Transverse colon (tissue), 4 donors: ENCODE measurements at regions not wholly inside any gene's neighbourhood (a gene's known extent, or its start where the extent isn't known, plus 50 kb on each side); places are given as distances from the start of the nearest gene placed in this dataset.
"Not testable (repeated sequence)": the region's sequence is repeated elsewhere in the genome, so short reads cannot be mapped to it uniquely, and the experiment has no call there.

Experiments
- DNase-seq: peaks from one replicate; pipeline ENCODE4 v3.0.0-alpha.2; 2019
- H3K27ac ChIP-seq, 4 donors: fragments of 200-600 bp; sonication (generic); 2 replicates each; pipeline ENCODE4 v1.5.1; 2016 to 2018; ENCODE audit warnings: inconsistent platforms in 4 of 4
- H3K27me3 ChIP-seq: fragments of 200-600 bp; sonication (generic); 2 replicates; pipeline ENCODE4 v1.5.1; 2017; ENCODE audit warnings: inconsistent platforms
- H3K36me3 ChIP-seq, 4 donors: fragments of 200-600 bp; sonication (generic); 2 replicates each; pipeline ENCODE4 v1.5.1; 2017 to 2019; ENCODE audit warnings: inconsistent platforms in 4 of 4
- H3K4me1 ChIP-seq, 4 donors: fragments of 200-600 bp; sonication (generic); 2 replicates each; pipeline ENCODE4 v1.5.1; 2017 to 2020; ENCODE audit warnings: inconsistent platforms in 4 of 4
- H3K4me3 ChIP-seq, 4 donors: fragments of 200-600 bp; sonication (generic); 1 replicate in 1 of 4; 2 replicates in 3 of 4; pipeline versions ENCODE4 v1.5.1 to v1.6.1; 2017 to 2019; ENCODE audit warnings: inconsistent platforms in 4 of 4
- H3K9me3 ChIP-seq, 2 donors: fragments of 200-600 bp; sonication (generic); 2 replicates each; pipeline ENCODE4 v1.5.1; 2017 to 2019; ENCODE audit warnings: inconsistent platforms in 2 of 2
- EP300 ChIP-seq: sonication (generic); formaldehyde crosslinking; IDR thresholded peaks from one replicate; pipeline ENCODE4 v1.6.1; 2017; ENCODE audit warnings: antibody characterized with exemption, low read depth
- POLR2A ChIP-seq: fragments of 450-650 bp; IDR thresholded peaks from one replicate; pipeline ENCODE4 v1.6.1; 2016; ENCODE audit warnings: antibody characterized with exemption, mild to moderate bottlenecking, moderate library complexity
- POLR2AphosphoS5 ChIP-seq, 3 donors: sonication (generic); formaldehyde crosslinking; IDR thresholded peaks; one replicate each; pipeline ENCODE4 v1.6.1; 2016; ENCODE audit warnings: antibody characterized with exemption in 3 of 3
- WGBS, 2 donors: methylation state at CpG; one replicate each; pipeline ENCODE4 v1.1.5; 2018; ENCODE audit warnings: low coverage in 1 of 2; 5-methylcytosine and 5-hydroxymethylcytosine counted together
- in situ Hi-C, 4 donors: fragments of 200-750 bp; cut with MboI; loops; one replicate each; pipeline versions ENCODE4 v1.15.0 to v1.15.1; 2017; ENCODE audit warnings: low sequenced_read_pairs in 3 of 4, low pct_ligation_motif_present in 1 of 4, low pct_unique_long_range_greater_than_20kb in 1 of 4
- intact Hi-C: fragments of 100-400 bp; cut with DNase I; formaldehyde crosslinking; loops from one replicate; pipeline ENCODE4 v1.15.1; 2023; ENCODE audit warnings: low total_unique reads
- TF ChIP-seq, protein P1 (sequence below), 5 experiments: fragments of 200-600 bp in 3 of 5; fragments of 450-650 bp in 2 of 5; sonication (generic) in 3 of 5; IDR thresholded peaks; 1 replicate in 2 of 5; 2 replicates in 3 of 5; pipeline ENCODE4 v1.5.1; 2016 to 2017; ENCODE audit warnings: antibody characterized with exemption in 5 of 5, inconsistent platforms in 3 of 5, mild to moderate bottlenecking in 2 of 5, moderate library complexity in 1 of 5

DNA sequence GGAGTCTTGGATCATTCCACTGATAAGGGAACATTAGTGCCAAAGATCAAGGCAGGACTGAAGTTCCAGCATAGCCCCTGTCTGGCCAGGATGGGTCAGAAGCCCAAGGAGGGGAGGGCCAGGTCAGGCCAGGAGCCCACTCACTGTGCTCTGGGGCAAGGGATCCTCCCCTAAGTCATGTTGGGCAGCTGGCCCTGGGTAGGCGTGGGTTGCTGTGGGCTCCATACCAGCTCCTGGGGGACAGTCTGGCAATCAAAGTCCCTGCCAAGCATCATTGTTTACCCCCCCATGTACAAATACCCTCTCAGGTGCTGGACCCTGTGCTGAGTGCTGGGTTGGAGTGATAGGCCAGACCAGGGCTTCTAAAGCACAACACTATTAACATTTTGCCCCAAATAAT, 130.5 kb downstream of the IRX5 start:
- TF ChIP-seq POLR2A: no peak
- no peak for TF ChIP-seq EP300
- TF ChIP-seq POLR2AphosphoS5 (IDR thresholded peaks at IDR 0.05): no peak
- TF ChIP-seq, protein P1, sequence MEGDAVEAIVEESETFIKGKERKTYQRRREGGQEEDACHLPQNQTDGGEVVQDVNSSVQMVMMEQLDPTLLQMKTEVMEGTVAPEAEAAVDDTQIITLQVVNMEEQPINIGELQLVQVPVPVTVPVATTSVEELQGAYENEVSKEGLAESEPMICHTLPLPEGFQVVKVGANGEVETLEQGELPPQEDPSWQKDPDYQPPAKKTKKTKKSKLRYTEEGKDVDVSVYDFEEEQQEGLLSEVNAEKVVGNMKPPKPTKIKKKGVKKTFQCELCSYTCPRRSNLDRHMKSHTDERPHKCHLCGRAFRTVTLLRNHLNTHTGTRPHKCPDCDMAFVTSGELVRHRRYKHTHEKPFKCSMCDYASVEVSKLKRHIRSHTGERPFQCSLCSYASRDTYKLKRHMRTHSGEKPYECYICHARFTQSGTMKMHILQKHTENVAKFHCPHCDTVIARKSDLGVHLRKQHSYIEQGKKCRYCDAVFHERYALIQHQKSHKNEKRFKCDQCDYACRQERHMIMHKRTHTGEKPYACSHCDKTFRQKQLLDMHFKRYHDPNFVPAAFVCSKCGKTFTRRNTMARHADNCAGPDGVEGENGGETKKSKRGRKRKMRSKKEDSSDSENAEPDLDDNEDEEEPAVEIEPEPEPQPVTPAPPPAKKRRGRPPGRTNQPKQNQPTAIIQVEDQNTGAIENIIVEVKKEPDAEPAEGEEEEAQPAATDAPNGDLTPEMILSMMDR (IDR thresholded peaks at IDR 0.05): no peak
- no peak overlapping the region for H3K27ac ChIP-seq
- H3K9me3 ChIP-seq: no peaks in the 10 kb centered on the region
- H3K27me3 ChIP-seq: peaks cover 41% of the 10 kb centered on the region
- WGBS, 2 donors: 91% methylated on average over 1 of the region's 1 CpG; no CpG with 5 or more reads in 1 of the 2 donors
- no peak overlapping the region for H3K4me3 ChIP-seq
- DNase-seq: no peak
- H3K36me3 ChIP-seq: no peaks in the 10 kb centered on the region
- peaks cover 0 to 5% (median 0%) of the 10 kb centered on the region in 4 donors for H3K4me1 ChIP-seq
- intact Hi-C loops (no loop called here), in situ Hi-C loops (no loop called here)

DNA sequence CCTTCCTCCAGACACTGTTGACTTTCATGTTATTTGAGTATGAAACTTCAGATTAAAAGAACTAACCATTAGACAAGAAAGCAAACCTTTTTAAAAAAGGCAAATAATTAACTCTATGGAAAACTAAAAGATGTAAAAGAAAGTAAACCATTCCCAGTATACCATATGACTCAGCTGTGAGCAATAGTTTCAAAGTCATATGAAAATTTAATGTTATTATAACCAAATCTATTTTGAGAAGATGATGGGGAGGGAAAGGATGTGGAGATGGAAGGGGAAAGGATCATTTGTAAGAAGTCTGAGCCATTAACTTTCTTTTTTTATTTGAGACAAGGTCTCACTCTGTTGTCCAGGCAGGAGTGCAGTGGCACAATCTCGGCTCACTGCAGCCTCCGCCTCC, 131.8 kb downstream of the IRX5 start:
- Histone ChIP-seq H3K4me3 (no peak overlapping the region), H3K4me1 (no peaks in the 10 kb centered on the region), H3K27ac (no peak overlapping the region), H3K36me3 (no peaks in the 10 kb centered on the region), H3K27me3 (peaks cover 27% of the 10 kb centered on the region), H3K9me3 (no peaks in the 10 kb centered on the region)
- DNase-seq: no peak
- 93% methylated on average over 2 of the region's 2 CpGs; no CpG with 5 or more reads in 1 of the 2 donors for WGBS, 2 donors
- intact Hi-C loops (no loop called here), in situ Hi-C loops (no loop called here)
- TF ChIP-seq EP300 (no peak), POLR2AphosphoS5 (IDR thresholded peaks at IDR 0.05) (no peak), POLR2A (no peak)
- TF ChIP-seq, protein P1 (IDR thresholded peaks at IDR 0.05): no peak

DNA sequence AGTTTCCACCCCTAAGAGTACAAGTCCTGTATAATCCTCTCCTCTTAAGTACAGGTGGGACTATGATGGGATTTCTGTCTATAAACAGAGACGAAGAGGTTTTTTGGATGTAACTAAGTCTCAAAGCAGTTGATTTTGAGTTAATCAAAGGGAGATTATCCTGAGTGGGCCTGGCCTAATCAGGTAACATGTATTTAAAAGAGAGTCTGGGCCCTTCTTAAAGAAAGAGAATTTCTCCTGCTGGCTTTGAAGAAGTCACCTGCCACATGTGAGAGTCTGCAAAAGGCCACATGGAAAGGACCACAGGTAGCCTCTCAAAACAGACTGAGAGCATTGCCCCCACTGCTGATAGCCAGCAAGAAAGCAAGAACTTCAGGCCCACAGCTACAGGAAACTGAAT, 142.3 kb downstream of the IRX5 start:
- no peak for DNase-seq
- Histone ChIP-seq H3K36me3 (no peaks in the 10 kb centered on the region), H3K27me3 (no peaks in the 10 kb centered on the region), H3K4me1 (no peaks in the 10 kb centered on the region), H3K27ac (no peak overlapping the region), H3K4me3 (no peak overlapping the region), H3K9me3 (no peaks in the 10 kb centered on the region)
- TF ChIP-seq, protein P1 (IDR thresholded peaks at IDR 0.05): no peak
- TF ChIP-seq POLR2AphosphoS5 (IDR thresholded peaks at IDR 0.05) (no peak), EP300 (no peak), POLR2A (no peak)
- WGBS, 2 donors: 94 to 100% methylated on average over 1 of the region's 1 CpG
- in situ Hi-C loops (no loop called here), intact Hi-C loops (no loop called here)

DNA sequence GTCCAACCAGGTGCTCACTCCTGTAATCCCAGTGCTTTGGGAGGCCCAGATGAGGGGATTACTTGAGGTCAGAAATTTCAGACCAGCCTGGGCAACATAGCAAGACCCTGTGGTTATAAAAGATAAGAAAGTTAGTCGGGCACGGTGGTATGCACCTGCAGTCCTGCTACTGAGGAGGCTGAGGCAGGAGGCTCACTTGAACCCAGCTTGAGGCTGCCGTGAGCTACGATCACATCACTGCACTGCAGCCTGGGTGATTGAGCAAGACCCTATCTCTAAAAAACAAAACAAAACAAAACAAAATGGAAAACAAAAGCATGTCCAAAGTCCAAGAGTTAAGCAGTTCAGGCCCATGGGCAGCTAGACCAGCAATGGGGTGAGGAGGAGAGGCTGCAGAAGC, 143.2 kb downstream of the IRX5 start:
- 94 to 95% methylated on average over 4 of the region's 4 CpGs for WGBS, 2 donors
- Histone ChIP-seq H3K27me3 (no peaks in the 10 kb centered on the region), H3K36me3 (no peaks in the 10 kb centered on the region), H3K9me3 (no peaks in the 10 kb centered on the region), H3K4me3 (no peak overlapping the region), H3K27ac (no peak overlapping the region), H3K4me1 (no peaks in the 10 kb centered on the region)
- intact Hi-C loops: no loop called here
- TF ChIP-seq POLR2A (no peak), EP300 (no peak), POLR2AphosphoS5 (IDR thresholded peaks at IDR 0.05) (no peak)
- TF ChIP-seq, protein P1 (IDR thresholded peaks at IDR 0.05): no peak
- in situ Hi-C loops: no loop called here
- DNase-seq: no peak

DNA sequence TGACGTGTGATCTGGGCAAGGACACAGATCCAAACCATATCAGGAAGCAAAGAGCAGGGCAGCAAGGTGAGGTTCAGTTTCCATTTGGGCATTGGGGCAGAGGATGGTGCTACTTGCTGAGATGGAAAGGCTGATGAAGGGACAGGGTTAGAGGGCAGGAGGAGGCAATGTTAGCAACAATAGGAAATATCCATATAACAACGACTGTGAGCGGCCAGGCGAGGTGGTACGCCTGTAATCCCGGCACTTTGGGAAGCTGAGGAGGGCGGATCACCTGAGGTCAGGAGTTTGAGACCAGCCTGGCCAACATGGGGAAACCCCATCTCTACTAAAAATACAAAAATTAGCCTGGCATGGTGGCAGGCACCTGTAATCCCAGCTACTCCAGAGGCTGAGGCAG, 144.5 kb downstream of the IRX5 start:
- H3K4me3 ChIP-seq: not testable (repeated sequence)

More for the DNA sequence above, 144.5 kb downstream of the IRX5 start:
- H3K4me1 ChIP-seq, H3K27me3 ChIP-seq, DNase-seq, H3K36me3 ChIP-seq, H3K9me3 ChIP-seq, H3K27ac ChIP-seq, intact Hi-C loops, in situ Hi-C loops: not testable (repeated sequence)
- WGBS, 2 donors: 82% methylated on average over 7 of the region's 7 CpGs; no CpG with 5 or more reads in 1 of the 2 donors
